GDM1 (cell line): ENCODE measurements at regions not wholly inside any gene's neighbourhood (a gene's known extent, or its start where the extent isn't known, plus 50 kb on each side); places are given as distances from the start of the nearest gene placed in this dataset.

Experiments
- DNase-seq: peaks from one replicate; lab custom pipeline; 2025; lab: John Stamatoyannopoulos, UW

GRCh38 chr4:24287096-24287495 lies 297.3 kb downstream of the DHX15 start:
- no peak for DNase-seq

DNA sequence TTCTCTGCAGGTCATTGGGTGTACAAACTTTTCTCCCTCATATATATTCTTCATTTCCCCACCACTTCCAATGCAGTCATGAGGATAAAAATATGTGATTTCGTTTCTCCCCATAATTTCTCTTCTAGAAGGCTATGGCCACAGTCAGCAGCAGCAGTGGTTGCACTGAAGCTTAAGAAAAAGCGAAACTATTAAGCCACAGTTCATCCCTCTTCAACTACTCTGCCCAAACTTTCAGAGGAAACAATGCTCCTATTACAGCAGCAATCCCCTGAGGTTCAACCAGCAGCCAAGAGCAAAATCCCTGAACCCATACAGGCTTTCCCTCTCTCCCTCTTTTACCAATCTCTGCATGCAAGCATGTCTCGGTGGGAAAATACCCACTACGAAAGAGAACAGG lies 298.6 kb downstream of the DHX15 start:
- DNase-seq: no peak

DNA sequence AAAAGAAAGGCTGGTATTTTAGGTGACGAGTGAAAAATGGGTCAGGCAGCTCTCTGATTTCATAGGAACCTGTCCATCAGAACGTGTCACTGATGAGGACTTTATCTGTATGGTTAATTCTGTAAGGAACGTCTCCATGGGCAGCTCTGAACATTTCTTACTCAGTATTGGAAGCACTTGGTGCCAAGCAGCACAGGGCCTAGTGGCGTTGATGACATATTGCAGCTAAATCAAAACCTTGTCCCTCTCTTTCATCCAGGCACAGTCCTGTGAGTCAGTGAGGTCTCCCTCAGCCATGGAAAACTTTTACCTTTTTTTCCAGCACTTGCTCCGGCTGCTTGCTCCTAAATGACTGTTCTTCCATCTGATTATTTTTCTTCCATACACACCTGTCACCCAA lies 301.9 kb downstream of the DHX15 start:
- no peak for DNase-seq

- no peak for DNase-seq
Observed at GRCh38 chr4:24279911-24280375, 304.4 kb downstream of the DHX15 start.

DNA sequence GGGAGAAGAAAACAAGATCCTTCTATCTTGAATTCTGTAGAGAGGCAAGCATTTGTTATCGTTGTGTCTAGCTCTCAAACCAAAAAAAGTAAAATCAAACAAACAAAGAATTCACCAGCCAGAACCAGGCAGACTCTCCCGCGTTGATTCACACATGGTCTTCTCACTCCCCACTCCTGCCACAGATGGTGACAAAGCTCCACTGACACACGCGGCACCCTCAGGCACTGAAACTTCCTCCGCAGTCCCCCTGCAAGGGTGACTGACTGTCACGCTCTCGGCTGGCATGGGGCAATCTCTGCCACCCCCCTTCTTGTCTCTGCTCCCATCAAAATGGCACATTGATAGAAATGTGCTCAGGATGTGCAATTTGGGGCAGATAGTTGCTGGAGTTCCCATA lies 304.9 kb downstream of the DHX15 start:
- no peak for DNase-seq

DNA sequence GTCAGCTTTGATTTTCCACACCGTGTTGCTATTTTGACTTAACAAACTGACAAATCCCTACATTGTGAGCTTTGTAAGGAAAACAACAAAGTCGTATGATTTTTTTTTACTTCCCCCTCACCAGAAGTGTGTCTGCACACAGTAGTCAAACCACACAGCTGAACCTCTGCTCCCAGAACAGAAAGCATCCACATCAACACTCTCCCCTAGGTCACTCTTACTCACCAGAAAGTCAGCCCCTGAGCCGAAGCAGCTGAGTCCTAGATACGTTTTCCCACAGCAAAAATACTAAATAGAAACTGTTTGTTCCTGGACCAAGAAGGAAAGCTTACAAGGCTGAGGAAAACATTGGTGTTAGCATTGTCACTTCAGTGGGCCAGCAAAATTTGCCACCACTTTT lies 305.7 kb downstream of the DHX15 start:
- DNase-seq: no peak

DNA sequence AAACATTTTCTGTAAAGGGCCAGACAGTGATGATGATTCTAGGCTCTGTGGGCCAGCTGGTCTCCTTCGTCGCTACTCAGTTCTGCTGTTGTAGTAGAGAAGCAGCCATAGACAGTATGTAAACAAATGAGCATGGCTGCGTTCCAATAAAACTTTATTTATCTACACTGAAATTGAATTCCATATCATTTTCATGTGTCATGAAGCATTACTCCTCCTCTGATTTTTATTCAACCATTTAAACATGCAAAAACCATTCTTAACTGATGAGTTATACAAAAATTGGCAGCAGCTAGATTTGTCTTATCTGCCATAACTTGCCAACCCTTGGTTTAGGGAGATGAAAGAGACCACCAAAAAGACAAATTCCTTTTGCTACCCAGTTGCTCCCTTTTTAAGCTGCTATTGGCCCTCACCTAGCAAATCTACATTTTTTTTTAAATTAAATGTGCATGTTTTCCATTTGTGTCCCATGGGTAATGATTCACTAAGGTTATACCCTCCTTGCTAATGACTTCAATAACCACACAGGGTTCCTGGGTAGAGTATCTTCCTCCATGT lies 309.9 kb downstream of the DHX15 start:
- DNase-seq: no peak

DNA sequence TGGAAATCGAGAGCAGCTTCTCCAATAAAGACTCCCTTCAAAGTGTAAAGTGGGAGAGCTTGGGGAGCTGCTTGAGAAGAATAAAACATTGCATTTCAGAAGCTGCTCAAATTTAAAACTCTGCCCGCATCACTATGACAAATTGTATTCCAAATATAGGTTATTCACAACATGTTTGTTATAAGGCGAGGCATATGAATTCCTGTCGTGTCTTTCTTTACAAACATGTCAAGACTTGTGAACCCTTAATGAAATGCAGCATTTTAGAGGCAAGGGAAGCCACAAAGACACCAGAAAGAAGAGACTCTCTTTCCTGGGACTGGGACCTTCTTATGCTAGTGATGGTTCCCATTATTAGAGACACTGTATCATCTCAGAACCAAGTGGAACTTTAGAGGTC lies 311.2 kb downstream of the DHX15 start:
- DNase-seq: no peak

DNA sequence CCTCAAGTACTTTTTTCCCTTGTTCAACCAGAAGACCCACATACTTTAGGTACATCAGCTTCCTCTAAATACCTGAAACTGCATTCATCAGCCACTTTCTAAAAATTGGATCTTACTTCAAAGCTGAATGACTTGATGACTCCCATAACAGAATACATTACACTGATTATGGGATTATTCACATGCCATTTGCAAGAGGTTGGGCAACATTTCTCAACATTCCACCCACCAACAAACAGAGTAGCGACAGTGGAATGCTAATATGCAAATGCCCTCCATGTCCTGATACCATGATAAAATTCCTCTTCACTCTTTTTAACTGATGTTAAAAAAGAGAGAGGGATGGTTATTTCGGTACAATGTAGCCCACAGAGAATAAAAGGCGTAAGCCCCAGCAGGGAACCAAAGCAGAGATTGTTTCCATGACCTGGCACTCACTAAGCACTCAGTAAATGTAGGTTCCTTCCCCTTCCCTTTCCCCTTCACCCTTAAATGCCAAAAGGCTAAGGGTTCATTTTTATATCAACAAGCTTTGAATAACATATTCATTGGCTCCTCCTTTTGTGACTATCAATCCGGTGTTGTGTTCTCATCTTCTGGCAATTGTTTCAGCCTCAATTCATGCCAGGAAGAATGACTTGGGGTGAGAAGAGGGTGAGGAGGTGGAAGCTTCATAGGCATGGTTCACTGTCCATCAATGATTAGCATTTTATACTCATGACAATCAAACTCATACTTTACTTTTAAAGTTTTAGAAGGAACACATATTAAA lies 317.2 kb downstream of the DHX15 start:
- no peak for DNase-seq

DNA sequence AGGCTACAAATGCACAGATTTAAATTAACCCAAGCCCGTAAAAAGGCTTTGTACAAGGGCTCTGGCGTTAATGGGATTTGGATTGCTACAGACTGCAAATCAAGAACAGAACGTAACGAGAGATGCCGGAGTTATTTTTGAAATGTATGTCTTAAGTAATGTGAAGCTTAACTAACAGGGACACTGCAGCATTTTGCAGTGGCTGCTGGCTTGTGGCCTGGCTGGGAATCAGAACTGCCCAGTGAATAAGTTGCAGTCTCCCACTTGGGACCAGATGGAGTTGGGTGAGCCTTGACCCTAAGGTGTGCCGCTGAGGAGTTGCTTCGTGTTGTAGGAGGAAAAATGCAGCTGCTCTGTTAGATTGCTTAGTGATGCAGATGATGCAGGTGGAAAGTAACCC lies 318.4 kb downstream of the DHX15 start:
- no peak for DNase-seq

- no peak for DNase-seq
Observed at GRCh38 chr4:24262616-24263015, 321.7 kb downstream of the DHX15 start.

GRCh38 chr4:24262084-24262483 lies 322.3 kb downstream of the DHX15 start:
- DNase-seq: no peak

DNA sequence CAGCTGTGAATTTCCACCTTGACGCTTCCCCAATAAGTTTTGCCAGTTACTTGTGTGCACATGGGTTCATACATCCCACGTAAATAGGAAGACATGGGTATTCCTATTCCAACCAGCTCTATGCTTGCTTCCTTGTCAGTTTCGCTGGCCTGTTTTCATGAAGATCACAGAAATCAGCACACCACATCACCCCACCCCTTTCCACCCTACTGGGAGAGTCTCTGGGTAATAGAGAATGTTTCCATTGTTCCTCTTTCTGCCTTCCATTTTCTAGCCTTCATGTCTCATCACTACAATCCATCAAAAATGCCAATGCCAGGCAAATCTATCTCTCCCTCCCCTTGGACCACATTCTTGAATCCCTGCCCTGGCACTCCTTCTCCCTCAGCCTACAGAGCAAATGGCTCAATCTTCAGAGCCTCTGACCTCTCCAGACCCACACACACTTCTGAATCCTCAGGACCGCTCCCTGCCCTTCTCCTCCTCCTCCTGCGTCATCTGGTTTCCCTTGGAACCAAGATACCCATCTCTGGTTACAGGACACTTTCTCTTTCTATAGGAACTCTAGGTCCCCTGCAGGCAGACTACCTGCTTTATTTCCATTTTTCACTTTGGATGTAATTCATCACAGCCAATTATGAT lies 323.3 kb downstream of the DHX15 start:
- no peak for DNase-seq

DNA sequence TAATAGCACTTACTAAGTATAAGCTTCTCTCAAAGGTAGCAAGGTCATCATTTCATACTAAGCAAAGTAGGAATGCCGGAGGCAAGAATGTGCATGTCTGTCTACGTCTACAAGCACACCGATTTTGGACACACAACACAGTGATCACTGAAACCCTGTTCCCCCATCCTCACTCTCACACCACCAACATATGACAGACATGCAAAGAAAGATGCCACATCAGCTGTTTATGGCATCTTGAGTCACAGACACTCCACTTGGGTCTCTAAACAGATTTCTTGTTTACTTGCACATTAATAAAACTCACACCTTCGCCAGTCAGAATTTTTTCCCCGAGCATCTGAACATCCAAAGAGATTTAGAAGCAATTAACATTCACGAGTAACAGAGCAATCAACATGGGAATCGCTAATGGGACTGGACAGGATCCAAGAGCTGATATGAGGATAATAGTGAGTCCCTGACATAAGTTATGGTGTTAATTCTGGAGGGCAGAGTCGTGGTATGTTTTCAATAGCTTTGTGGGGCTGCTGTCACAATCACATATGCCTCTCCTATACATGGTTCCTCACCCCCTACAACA lies 324.1 kb downstream of the DHX15 start:
- DNase-seq: no peak

DNA sequence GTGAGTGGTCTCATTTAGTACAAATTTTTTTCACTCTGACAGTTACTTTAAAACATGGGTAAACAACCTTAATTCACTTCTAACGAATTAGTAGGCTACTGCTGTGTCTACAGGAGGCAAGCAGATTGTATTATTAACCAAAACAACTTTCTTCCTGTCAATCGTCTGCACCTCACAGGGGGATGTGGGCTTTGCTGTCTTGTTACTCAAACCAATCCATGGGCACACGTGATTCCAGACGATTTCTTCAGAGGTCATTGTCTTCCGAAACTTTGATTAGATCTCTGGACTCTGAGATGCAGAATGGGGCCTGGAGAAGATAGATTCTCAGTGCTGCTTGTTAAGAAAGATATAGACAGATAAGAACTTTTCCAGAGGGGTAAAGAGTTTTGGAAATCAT lies 327.8 kb downstream of the DHX15 start:
- DNase-seq: no peak

GRCh38 chr4:24256066-24256465 lies 328.3 kb downstream of the DHX15 start:
- no peak for DNase-seq

- no peak for DNase-seq
Observed at GRCh38 chr4:24252121-24252520, 332.2 kb downstream of the DHX15 start.

- DNase-seq: no peak
Observed at GRCh38 chr4:24251589-24251988, 332.8 kb downstream of the DHX15 start.

GRCh38 chr4:24249972-24250371 lies 334.4 kb downstream of the DHX15 start:
- DNase-seq: no peak

DNA sequence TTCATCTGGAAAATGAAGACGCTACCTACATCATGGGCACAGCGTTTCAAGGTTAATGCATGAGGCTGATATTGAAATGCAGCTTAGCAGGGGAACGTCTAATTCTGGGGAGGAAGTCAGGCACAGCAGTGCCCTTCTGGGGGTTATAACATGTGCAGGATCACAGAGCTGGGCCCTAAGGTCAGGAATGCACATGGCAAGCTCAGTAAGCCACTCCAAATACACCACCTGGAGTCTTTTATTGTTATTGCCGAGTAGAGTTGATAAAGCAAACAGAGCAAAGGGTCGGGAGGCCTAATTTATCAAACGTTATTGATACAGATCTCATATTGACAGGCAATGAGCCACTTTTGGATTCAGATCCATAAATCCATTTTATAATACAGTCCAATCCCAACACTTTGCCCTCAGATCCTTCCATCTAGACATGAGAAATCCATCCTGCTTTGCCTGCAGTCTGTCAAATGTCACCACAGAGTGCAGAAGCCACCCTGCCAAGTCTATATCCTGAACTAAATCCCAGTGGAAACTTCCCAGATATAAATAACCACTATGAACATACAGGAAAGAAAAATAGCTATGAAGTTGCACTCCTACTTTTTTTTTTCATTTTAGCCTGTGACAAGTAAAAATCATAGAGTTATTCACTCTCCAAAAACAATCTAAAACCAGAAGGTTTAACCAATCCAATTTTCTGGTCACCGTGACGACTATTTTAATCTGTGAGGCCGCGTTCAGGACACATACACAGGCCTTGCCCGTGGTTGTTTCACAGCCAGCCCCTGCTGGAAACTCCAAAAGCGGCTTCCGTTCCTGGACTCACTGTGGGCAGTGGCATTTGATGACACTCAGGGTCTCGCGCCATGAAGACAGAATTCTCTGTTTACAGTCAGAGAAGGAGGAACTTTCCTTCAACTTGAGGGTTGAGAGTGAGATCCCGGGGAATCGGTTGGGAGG lies 335.4 kb downstream of the DHX15 start:
- no peak for DNase-seq

GRCh38 chr4:24245491-24245820 lies 338.9 kb downstream of the DHX15 start:
- no peak for DNase-seq
